ENCODE measurements at regions not wholly inside any gene's neighbourhood (a gene's known extent, or its start where the extent isn't known, plus 50 kb on each side); places are given as distances from the start of the nearest gene placed in this dataset.

DNA sequence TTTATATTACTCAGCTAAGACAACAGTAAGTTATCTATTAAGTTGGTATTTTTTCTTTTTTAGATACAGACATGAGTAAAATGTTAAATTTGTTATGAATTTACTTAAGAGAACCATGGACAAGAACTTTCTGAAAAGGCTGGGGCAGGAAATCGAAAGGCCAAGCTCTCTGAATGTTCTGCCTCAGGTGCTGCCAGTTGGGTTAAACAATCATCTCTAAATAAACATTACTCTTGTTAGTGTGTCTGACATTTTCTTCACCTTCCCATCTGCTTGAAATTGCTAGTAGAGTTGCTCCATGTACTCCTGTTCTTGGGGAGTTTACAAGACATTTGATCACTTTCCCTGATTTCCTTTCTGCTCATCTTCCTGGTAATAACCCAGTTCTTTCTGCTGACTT is 87.5 kb downstream of the ANKRD7 start:
- dilution Hi-C loops (cut with MboI; ENCODE audit: extremely low pct_ligation_motif_present, low sequenced_read_pairs) = no loop called here
- no peak overlapping the region for H3K4me2 ChIP-seq (ENCODE audit: control insufficient read depth, extremely low read depth, insufficient read depth, low read depth, low read length)
- no peak overlapping the region for H2AFZ ChIP-seq (ENCODE audit: control insufficient read depth, low read length)
- no peaks in the 10 kb centered on the region for H3K36me3 ChIP-seq (ENCODE audit: control insufficient read depth in 2 of 2, extremely low read depth in 1 of 2, insufficient read depth in 2 of 2, low read length in 2 of 2)
- no peak overlapping the region for H3K27ac ChIP-seq (ENCODE audit: control insufficient read depth, insufficient read depth, low read length)
- no peak overlapping the region for H3K4me3 ChIP-seq (ENCODE audit: control insufficient read depth in 2 of 3, extremely low read depth in 1 of 3, insufficient read depth in 2 of 3, low read depth in 1 of 3, low read length in 3 of 3)
- H3K9ac ChIP-seq (ENCODE audit: control insufficient read depth, extremely low read depth, insufficient read depth, low read length) = no peak overlapping the region
- H3K79me2 ChIP-seq (ENCODE audit: control insufficient read depth, insufficient read depth, low read length) = no peaks in the 10 kb centered on the region
- peaks cover 4% of the 10 kb centered on the region for H3K4me1 ChIP-seq (ENCODE audit: control insufficient read depth, extremely low read depth, insufficient read depth, low read length)
- H3K9me3 ChIP-seq (ENCODE audit: control insufficient read depth, low read depth, low read length) = no peaks in the 10 kb centered on the region
- DNase-seq (ENCODE audit: low read depth, low spot score) (no peak), FAIRE-seq (no peak)
- TF ChIP-seq CTCF (optimal IDR thresholded peaks at IDR 0.05 in 1 of 3, IDR thresholded peaks at IDR 0.05 in 1 of 3, conservative IDR thresholded peaks at IDR 0.05 in 1 of 3; ENCODE audit: extremely low read depth in 1 of 3, insufficient read depth in 2 of 3, low read length in 3 of 3) (no peak), EZH2 (IDR thresholded peaks at IDR 0.05; ENCODE audit: low read length) (no peak)
- H4K20me1 ChIP-seq (ENCODE audit: control insufficient read depth, extremely low read depth, insufficient read depth, low read length) = no peaks in the 10 kb centered on the region
- H3K9me1 ChIP-seq (ENCODE audit: control insufficient read depth, extremely low read depth, insufficient read depth, low read length) = no peaks in the 10 kb centered on the region
- H3K27me3 ChIP-seq (ENCODE audit: control insufficient read depth, extremely low read depth, insufficient read depth, low read length) = no peaks in the 10 kb centered on the region

GRCh38 chr7:118312966-118313365 is 88.5 kb downstream of the ANKRD7 start:
- Histone ChIP-seq H2AFZ (ENCODE audit: control insufficient read depth, low read length) (no peak overlapping the region), H3K79me2 (ENCODE audit: control insufficient read depth, insufficient read depth, low read length) (no peaks in the 10 kb centered on the region), H3K4me3 (ENCODE audit: control insufficient read depth in 2 of 3, extremely low read depth in 1 of 3, insufficient read depth in 2 of 3, low read depth in 1 of 3, low read length in 3 of 3) (no peak overlapping the region), H3K9me3 (ENCODE audit: control insufficient read depth, low read depth, low read length) (no peaks in the 10 kb centered on the region), H3K9ac (ENCODE audit: control insufficient read depth, extremely low read depth, insufficient read depth, low read length) (no peak overlapping the region), H3K9me1 (ENCODE audit: control insufficient read depth, extremely low read depth, insufficient read depth, low read length) (no peaks in the 10 kb centered on the region), H3K27ac (ENCODE audit: control insufficient read depth, insufficient read depth, low read length) (no peak overlapping the region), H3K4me2 (ENCODE audit: control insufficient read depth, extremely low read depth, insufficient read depth, low read depth, low read length) (no peak overlapping the region), H3K27me3 (ENCODE audit: control insufficient read depth, extremely low read depth, insufficient read depth, low read length) (no peaks in the 10 kb centered on the region), H4K20me1 (ENCODE audit: control insufficient read depth, extremely low read depth, insufficient read depth, low read length) (no peaks in the 10 kb centered on the region), H3K36me3 (ENCODE audit: control insufficient read depth in 2 of 2, extremely low read depth in 1 of 2, insufficient read depth in 2 of 2, low read length in 2 of 2) (no peaks in the 10 kb centered on the region), H3K4me1 (ENCODE audit: control insufficient read depth, extremely low read depth, insufficient read depth, low read length) (peaks cover 4% of the 10 kb centered on the region)
- FAIRE-seq = no peak
- no peak for DNase-seq (ENCODE audit: low read depth, low spot score)
- TF ChIP-seq EZH2 (IDR thresholded peaks at IDR 0.05; ENCODE audit: low read length) = no peak
- dilution Hi-C loops (cut with MboI; ENCODE audit: extremely low pct_ligation_motif_present, low sequenced_read_pairs) = no loop called here

GRCh38 chr7:118324790-118325449 is 100.4 kb downstream of the ANKRD7 start:
- no peak overlapping the region for H3K9ac ChIP-seq (ENCODE audit: control insufficient read depth, extremely low read depth, insufficient read depth, low read length)
- no peaks in the 10 kb centered on the region for H3K36me3 ChIP-seq (ENCODE audit: control insufficient read depth in 2 of 2, extremely low read depth in 1 of 2, insufficient read depth in 2 of 2, low read length in 2 of 2)
- FAIRE-seq (no peak), DNase-seq (ENCODE audit: low read depth, low spot score) (no peak)
- dilution Hi-C loops (cut with MboI; ENCODE audit: extremely low pct_ligation_motif_present, low sequenced_read_pairs) = no loop called here
- no peaks in the 10 kb centered on the region for H4K20me1 ChIP-seq (ENCODE audit: control insufficient read depth, extremely low read depth, insufficient read depth, low read length)
- H3K4me2 ChIP-seq (ENCODE audit: control insufficient read depth, extremely low read depth, insufficient read depth, low read depth, low read length) = no peak overlapping the region
- H3K27me3 ChIP-seq (ENCODE audit: control insufficient read depth, extremely low read depth, insufficient read depth, low read length) = no peaks in the 10 kb centered on the region
- no peaks in the 10 kb centered on the region for H3K79me2 ChIP-seq (ENCODE audit: control insufficient read depth, insufficient read depth, low read length)
- H3K9me1 ChIP-seq (ENCODE audit: control insufficient read depth, extremely low read depth, insufficient read depth, low read length) = no peaks in the 10 kb centered on the region
- H2AFZ ChIP-seq (ENCODE audit: control insufficient read depth, low read length) = no peak overlapping the region
- no peak overlapping the region for H3K27ac ChIP-seq (ENCODE audit: control insufficient read depth, insufficient read depth, low read length)
- no peaks in the 10 kb centered on the region for H3K4me1 ChIP-seq (ENCODE audit: control insufficient read depth, extremely low read depth, insufficient read depth, low read length)
- no peaks in the 10 kb centered on the region for H3K9me3 ChIP-seq (ENCODE audit: control insufficient read depth, low read depth, low read length)
- TF ChIP-seq EZH2 (IDR thresholded peaks at IDR 0.05; ENCODE audit: low read length) = no peak
- TF ChIP-seq CTCF (optimal IDR thresholded peaks at IDR 0.05 in 1 of 3, IDR thresholded peaks at IDR 0.05 in 1 of 3, conservative IDR thresholded peaks at IDR 0.05 in 1 of 3; ENCODE audit: extremely low read depth in 1 of 3, insufficient read depth in 2 of 3, low read length in 3 of 3) = no peak
- no peak overlapping the region for H3K4me3 ChIP-seq (ENCODE audit: control insufficient read depth in 2 of 3, extremely low read depth in 1 of 3, insufficient read depth in 2 of 3, low read depth in 1 of 3, low read length in 3 of 3)

Data from keratinocyte (primary cell).